ENCODE measurements at regions not wholly inside any gene's neighbourhood (a gene's known extent, or its start where the extent isn't known, plus 50 kb on each side); places are given as distances from the start of the nearest gene placed in this dataset.

- no peak for TF ChIP-seq CTCF (IDR thresholded peaks at IDR 0.05)
- TF ChIP-seq POLR2A (IDR thresholded peaks at IDR 0.05): no peak
These were observed 2471.5 kb downstream of the PCDH9 start for GRCh38 chr13:64758521-64759244.
